Panc1 (cell line): ENCODE measurements at regions not wholly inside any gene's neighbourhood (a gene's known extent, or its start where the extent isn't known, plus 50 kb on each side); places are given as distances from the start of the nearest gene placed in this dataset.

Experiments
- CTCF ChIP-seq: fragments of 450-650 bp; IDR thresholded peaks from 2 replicates; pipeline ENCODE4 v1.5.1; 2017; ENCODE audit warnings: mild to moderate bottlenecking
- POLR2AphosphoS5 ChIP-seq: IDR thresholded peaks from 2 replicates; pipeline ENCODE4 v1.6.1; 2012; ENCODE audit warnings: mild to moderate bottlenecking, low read depth, low read length, moderate library complexity
- REST ChIP-seq, 2 experiments: IDR thresholded peaks; 2 replicates each; pipeline ENCODE4 v1.6.1; 2011 to 2012; ENCODE audit warnings: low read depth in 2 of 2, control low read depth in 1 of 2, low read length in 1 of 2, mild to moderate bottlenecking in 1 of 2, moderate library complexity in 1 of 2; ENCODE audit not compliant: insufficient read depth in 1 of 2
- SIN3A ChIP-seq: IDR thresholded peaks from 2 replicates; pipeline ENCODE4 v1.6.1; 2012; ENCODE audit warnings: low read depth, mild to moderate bottlenecking, low read length, moderate library complexity, borderline replicate concordance; ENCODE audit not compliant: insufficient read depth
- TCF7L2 ChIP-seq: IDR thresholded peaks from 2 replicates; pipeline ENCODE4 v1.6.1; 2011; ENCODE audit warnings: mild to moderate bottlenecking, low read depth, low read length, inconsistent platforms

GRCh38 chr15:21269121-21269520 is 171.2 kb downstream of the POTEB3 start:
- TF ChIP-seq CTCF (no peak), POLR2AphosphoS5 (no peak), REST (IDR thresholded peaks at IDR 0.05; ENCODE audit: insufficient read depth in 1 of 2, low read depth in 2 of 2, low read length in 1 of 2) (no peak), SIN3A (no peak), TCF7L2 (no peak)
